Activated CD8-positive, alpha-beta memory T cell treated with anti-CD3 and anti-CD28 coated beads, Interleukin-2, amount 50 U/mL, for 24 hours (primary cell): ENCODE measurements at regions not wholly inside any gene's neighbourhood (a gene's known extent, or its start where the extent isn't known, plus 50 kb on each side); places are given as distances from the start of the nearest gene placed in this dataset.

Experiments
- DNase-seq: peaks from one replicate; pipeline ENCODE4 v3.0.0-alpha.2; 2020; ENCODE audit errors: extremely low read depth

DNA sequence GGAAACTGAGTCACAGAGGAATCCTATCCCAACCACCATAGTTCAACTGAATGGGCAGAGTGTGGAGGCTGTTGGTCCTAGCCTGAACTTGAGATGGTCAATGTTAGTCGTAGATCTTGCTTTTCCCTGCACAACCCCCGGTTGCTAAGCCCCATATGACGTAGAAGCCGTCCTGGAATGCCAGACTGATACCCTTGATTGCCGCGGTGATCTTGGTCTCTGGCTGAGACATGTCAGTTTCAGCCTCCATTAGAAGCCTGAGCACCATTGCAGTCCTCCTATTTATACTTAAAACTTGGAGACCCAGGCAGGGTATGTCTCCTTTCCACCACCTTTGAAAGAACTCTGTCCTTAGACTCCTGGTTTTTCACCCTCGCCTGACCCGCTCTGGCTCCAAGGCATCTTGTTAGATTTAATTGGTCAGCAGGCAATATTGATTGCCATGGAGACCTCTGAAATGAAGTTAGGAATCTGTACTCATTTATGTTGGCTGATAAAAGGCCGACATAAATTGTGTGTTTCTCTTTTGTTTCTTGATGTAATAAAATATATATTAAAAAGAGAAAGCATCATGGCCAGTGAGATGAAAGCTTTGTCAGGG, 53.4 kb downstream of the RPLP1 start:
- no peak for DNase-seq

DNA sequence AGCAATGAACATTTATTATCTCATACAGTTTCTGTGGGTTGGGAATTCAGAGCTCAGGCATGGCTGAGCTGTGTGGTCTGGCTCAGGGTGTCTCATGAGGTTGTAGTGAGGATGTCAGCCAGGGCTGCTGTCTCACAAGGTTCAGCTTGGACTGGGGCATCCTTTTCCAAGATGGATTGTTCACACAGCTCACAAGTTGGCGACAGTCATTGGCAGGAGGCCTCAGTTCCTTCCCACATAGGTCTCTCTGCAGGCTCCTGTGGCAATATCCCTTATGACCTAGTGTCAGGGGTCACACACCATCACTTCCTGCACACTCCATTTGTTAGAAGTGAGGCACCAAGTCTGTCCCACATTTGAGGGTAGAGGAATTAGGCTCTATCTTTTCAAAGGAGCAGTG, 56.0 kb downstream of the RPLP1 start:
- DNase-seq = no peak

- no peak for DNase-seq
Observed at GRCh38 chr15:69509131-69509530, 56.5 kb downstream of the RPLP1 start.

GRCh38 chr15:69510556-69510955, 57.9 kb downstream of the RPLP1 start:
- no peak for DNase-seq

GRCh38 chr15:69511015-69511414, 58.4 kb downstream of the RPLP1 start:
- no peak for DNase-seq

GRCh38 chr15:69511716-69512340, 59.2 kb downstream of the RPLP1 start:
- no peak for DNase-seq

GRCh38 chr15:69513450-69513960, 60.9 kb downstream of the RPLP1 start:
- no peak for DNase-seq

GRCh38 chr15:69513986-69514385, 61.4 kb downstream of the RPLP1 start:
- DNase-seq = no peak

- DNase-seq = no peak
Observed at GRCh38 chr15:69515508-69515907, 62.9 kb downstream of the RPLP1 start.

DNA sequence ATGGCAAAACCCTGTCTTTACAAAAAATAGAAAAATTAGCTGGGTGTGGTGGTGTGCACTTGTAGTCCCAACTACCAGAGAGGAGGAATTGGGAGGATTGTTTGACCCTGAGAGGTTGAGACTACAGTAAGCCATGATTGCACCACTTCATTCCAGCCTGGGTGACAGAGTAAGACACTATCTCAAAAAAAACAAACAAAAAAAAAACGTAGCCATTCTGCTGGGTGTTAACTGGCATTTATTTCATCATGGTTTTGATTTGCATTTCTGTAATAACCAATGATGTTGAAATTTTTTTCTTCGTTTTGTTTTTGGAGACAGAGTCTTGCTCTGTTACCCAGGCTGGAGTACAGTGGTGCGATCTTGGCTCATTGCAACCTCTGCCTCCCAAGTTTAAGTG, 63.3 kb downstream of the RPLP1 start:
- no peak for DNase-seq

DNA sequence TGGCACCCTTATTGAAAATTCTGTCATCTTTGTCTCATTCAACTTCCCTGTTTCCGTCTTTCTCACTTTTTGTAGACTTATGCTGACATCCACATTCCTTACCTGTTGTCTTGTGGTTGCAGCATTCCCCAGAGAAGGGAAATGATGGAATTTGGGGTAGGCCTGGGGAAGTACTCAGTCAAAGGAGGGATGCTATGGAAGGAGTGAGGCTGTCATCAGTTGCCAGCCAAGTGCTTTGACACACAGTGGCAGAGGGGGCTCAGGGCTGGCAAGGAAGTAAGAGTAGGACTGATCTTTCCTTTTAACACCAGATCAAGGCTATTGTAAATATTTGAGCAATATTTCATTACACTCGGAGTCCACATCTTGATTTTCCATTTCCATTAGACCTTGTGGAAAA, 64.4 kb downstream of the RPLP1 start:
- DNase-seq = no peak

GRCh38 chr15:69518806-69519205, 66.2 kb downstream of the RPLP1 start:
- no peak for DNase-seq

DNA sequence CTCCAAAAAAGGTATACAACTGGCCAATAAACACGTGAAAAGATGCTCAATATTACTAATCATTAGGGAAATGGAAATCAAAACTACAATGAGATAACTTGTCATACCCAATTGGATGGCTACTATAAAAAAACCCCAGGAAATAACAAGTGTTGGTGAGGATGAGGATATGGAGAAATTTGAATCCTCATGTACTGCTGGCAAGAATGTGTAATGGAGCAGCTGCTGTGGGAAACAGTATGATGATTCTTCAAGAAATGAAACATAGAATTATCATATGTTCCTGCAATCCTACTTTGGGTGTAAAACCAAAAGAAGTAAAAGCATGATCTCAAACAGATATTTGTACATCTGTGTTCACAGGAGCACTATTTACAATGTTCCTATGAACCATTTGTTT, 67.4 kb downstream of the RPLP1 start:
- no peak for DNase-seq

- DNase-seq = no peak
Observed at GRCh38 chr15:69522361-69522760, 69.7 kb downstream of the RPLP1 start.

DNA sequence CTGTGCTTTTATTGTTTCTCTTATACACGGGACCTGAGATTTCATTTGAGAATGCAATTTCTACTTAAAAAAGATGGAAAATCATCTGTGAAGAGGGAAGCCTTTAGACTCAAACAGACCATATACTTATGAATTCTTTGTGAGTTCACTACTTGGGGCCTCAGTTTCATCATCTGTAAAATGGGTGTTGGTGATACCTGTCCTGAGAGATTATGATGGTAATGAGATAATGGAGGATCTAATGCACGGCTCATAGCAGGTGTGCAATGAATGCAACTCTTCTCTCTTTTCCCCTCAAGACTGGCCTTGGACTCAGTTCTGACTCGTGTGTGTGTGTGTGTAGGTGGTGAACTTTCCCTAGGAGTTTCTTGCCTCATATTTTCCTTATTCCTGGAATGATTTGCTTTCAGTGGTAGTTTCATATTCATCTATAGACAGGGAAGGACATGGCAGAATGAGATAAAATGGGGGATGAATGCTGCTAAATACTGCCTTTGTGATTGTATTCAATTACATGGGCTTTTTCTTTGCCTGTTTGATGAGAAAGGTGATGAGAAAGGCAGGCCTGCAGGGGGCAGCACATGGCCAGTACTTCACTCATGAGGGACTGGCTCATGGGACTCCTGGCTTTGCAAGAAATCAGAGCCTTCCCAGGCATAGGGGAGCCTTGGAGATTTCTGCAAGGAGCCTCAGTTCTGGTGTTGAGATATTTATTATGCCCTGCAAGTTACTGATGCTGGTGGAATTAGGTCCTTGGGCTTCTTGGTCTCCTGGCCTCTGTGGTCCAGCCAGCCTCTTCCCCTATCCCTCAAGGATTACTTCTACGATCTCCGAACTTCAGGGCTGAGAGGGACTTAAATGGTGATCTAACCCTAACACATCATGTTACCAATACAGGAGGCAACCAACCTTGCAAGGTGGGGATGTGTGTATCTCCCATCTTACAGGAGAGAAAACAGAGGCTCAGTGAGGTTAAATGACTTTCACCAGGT, 70.7 kb downstream of the RPLP1 start:
- peak; percentile 32 for DNase-seq

- no peak for DNase-seq
Observed at GRCh38 chr15:69524296-69524695, 71.7 kb downstream of the RPLP1 start.

DNA sequence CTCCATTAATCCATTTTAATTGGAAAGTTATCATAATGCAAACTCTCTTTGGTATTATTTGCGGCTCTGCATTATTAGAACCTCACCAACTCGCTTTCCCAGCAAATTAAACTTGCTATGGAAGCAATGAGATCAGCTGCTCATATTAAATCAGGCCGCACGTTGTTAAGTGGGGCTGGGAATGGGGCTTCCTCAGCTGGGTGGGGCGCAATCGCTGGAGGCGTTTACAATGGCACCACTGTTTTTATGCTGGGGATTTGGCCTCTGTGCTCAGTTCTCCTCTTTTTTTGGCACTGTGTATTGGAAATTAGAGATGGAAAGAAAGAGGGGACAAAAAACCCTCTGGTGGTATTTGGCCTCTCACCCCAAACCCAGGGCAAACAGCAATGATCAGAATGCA, 72.2 kb downstream of the RPLP1 start:
- DNase-seq = no peak

- no peak for DNase-seq
Observed at GRCh38 chr15:69525543-69525942, 72.9 kb downstream of the RPLP1 start.

- no peak for DNase-seq
Observed at GRCh38 chr15:69526081-69527061, 73.8 kb downstream of the RPLP1 start.

- no peak for DNase-seq
Observed at GRCh38 chr15:69529141-69529540, 76.5 kb downstream of the RPLP1 start.

DNA sequence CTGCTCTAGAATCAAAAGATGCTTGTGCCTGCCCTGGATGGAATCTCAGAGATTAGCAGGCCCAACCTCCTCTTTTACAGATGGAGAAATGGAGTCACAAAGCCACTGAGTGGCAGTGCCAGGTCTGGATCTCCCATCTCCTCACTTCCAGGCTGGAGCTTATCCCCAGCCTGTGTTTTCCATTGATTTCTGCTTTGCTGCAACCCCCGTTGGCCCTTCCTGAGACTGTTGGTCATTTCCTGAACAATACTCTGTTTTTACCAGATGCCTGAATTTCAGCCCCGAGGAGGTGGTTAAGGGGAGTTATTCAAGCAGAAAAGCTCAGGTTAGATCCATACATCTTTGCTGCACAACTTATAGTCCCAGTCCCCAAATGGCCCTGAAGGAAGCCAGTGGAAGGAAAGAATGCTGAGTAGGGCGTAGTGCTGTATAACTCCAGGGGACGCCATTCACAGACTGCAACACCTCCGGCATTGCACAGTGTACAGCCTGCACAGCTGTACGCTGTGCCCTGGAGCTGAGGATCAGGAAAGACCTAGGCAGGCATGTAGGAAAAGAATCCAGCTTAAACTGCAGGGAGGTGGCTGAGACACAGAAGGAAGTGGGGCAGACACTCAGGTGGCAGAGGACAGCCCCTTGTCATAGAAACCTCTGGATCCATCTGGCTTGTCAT, 77.5 kb downstream of the RPLP1 start:
- no peak for DNase-seq
